Panc1 (cell line): ENCODE measurements at regions not wholly inside any gene's neighbourhood (a gene's known extent, or its start where the extent isn't known, plus 50 kb on each side); places are given as distances from the start of the nearest gene placed in this dataset.

ENCODE experiments used
- POLR2AphosphoS5 ChIP-seq: IDR thresholded peaks from 2 replicates; pipeline ENCODE4 v1.6.1; 2012; ENCODE audit warnings: mild to moderate bottlenecking, low read depth, low read length, moderate library complexity
- SIN3A ChIP-seq: IDR thresholded peaks from 2 replicates; pipeline ENCODE4 v1.6.1; 2012; ENCODE audit warnings: low read depth, mild to moderate bottlenecking, low read length, moderate library complexity, borderline replicate concordance; ENCODE audit not compliant: insufficient read depth
- TCF7L2 ChIP-seq: IDR thresholded peaks from 2 replicates; pipeline ENCODE4 v1.6.1; 2011; ENCODE audit warnings: mild to moderate bottlenecking, low read depth, low read length, inconsistent platforms
- TF ChIP-seq, protein P1 (sequence below): fragments of 450-650 bp; IDR thresholded peaks from 2 replicates; pipeline ENCODE4 v1.5.1; 2017; ENCODE audit warnings: mild to moderate bottlenecking
- TF ChIP-seq, protein P2 (sequence below), 2 experiments: IDR thresholded peaks; 2 replicates each; pipeline ENCODE4 v1.6.1; 2011 to 2012; ENCODE audit warnings: low read depth in 2 of 2, control low read depth in 1 of 2, low read length in 1 of 2, mild to moderate bottlenecking in 1 of 2, moderate library complexity in 1 of 2; ENCODE audit not compliant: insufficient read depth in 1 of 2

DNA sequence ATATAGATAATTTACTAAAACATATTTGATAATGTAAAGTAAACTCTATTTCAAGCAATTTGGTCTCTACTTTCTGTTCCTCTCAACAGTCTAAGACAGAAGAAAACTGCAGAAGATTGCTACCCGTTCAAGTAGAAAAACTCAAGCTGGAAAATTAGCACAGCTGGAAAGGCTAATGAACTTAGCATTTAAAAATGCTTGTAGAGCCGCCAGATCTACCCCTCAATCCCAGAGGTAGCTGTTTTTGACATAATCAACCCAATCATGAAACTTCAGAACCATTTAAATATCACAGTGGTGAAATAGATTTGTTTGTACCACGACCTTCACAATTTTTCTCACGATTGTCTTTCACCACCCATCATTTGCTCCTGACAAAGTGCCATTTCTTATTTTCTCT lies 479.5 kb downstream of the SPRY1 start:
- TF ChIP-seq, protein P1, sequence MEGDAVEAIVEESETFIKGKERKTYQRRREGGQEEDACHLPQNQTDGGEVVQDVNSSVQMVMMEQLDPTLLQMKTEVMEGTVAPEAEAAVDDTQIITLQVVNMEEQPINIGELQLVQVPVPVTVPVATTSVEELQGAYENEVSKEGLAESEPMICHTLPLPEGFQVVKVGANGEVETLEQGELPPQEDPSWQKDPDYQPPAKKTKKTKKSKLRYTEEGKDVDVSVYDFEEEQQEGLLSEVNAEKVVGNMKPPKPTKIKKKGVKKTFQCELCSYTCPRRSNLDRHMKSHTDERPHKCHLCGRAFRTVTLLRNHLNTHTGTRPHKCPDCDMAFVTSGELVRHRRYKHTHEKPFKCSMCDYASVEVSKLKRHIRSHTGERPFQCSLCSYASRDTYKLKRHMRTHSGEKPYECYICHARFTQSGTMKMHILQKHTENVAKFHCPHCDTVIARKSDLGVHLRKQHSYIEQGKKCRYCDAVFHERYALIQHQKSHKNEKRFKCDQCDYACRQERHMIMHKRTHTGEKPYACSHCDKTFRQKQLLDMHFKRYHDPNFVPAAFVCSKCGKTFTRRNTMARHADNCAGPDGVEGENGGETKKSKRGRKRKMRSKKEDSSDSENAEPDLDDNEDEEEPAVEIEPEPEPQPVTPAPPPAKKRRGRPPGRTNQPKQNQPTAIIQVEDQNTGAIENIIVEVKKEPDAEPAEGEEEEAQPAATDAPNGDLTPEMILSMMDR: no peak
- TF ChIP-seq TCF7L2 (no peak), SIN3A (no peak), POLR2AphosphoS5 (no peak)
- TF ChIP-seq, protein P2, sequence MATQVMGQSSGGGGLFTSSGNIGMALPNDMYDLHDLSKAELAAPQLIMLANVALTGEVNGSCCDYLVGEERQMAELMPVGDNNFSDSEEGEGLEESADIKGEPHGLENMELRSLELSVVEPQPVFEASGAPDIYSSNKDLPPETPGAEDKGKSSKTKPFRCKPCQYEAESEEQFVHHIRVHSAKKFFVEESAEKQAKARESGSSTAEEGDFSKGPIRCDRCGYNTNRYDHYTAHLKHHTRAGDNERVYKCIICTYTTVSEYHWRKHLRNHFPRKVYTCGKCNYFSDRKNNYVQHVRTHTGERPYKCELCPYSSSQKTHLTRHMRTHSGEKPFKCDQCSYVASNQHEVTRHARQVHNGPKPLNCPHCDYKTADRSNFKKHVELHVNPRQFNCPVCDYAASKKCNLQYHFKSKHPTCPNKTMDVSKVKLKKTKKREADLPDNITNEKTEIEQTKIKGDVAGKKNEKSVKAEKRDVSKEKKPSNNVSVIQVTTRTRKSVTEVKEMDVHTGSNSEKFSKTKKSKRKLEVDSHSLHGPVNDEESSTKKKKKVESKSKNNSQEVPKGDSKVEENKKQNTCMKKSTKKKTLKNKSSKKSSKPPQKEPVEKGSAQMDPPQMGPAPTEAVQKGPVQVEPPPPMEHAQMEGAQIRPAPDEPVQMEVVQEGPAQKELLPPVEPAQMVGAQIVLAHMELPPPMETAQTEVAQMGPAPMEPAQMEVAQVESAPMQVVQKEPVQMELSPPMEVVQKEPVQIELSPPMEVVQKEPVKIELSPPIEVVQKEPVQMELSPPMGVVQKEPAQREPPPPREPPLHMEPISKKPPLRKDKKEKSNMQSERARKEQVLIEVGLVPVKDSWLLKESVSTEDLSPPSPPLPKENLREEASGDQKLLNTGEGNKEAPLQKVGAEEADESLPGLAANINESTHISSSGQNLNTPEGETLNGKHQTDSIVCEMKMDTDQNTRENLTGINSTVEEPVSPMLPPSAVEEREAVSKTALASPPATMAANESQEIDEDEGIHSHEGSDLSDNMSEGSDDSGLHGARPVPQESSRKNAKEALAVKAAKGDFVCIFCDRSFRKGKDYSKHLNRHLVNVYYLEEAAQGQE (IDR thresholded peaks at IDR 0.05; ENCODE audit: insufficient read depth in 1 of 2, low read depth in 2 of 2, low read length in 1 of 2): no peak
